ENCODE measurements at regions not wholly inside any gene's neighbourhood (a gene's known extent, or its start where the extent isn't known, plus 50 kb on each side); places are given as distances from the start of the nearest gene placed in this dataset.
"Not testable (repeated sequence)": the region's sequence is repeated elsewhere in the genome, so short reads cannot be mapped to it uniquely, and the experiment has no call there.

GRCh38 chr13:66152596-66152995 is 1077.5 kb downstream of the PCDH9 start:
- DNase-seq: no peak

- DNase-seq: not testable (repeated sequence)
Observed at GRCh38 chr13:66144357-66144756, 1085.8 kb downstream of the PCDH9 start.

- DNase-seq: no peak
Observed at GRCh38 chr13:66139701-66140100, 1090.4 kb downstream of the PCDH9 start.

GRCh38 chr13:66139250-66139649 is 1090.9 kb downstream of the PCDH9 start:
- no peak for DNase-seq

GRCh38 chr13:66138172-66138811 is 1091.8 kb downstream of the PCDH9 start:
- DNase-seq: no peak

GRCh38 chr13:66137384-66137783 is 1092.8 kb downstream of the PCDH9 start:
- no peak for DNase-seq

GRCh38 chr13:66128692-66129269 is 1101.4 kb downstream of the PCDH9 start:
- no peak for DNase-seq

- DNase-seq: no peak
Observed at GRCh38 chr13:66128201-66128600, 1101.9 kb downstream of the PCDH9 start.

- no peak for DNase-seq
Observed at GRCh38 chr13:66117563-66117962, 1112.6 kb downstream of the PCDH9 start.

GRCh38 chr13:66113882-66114526 is 1116.1 kb downstream of the PCDH9 start:
- no peak for DNase-seq

- no peak for DNase-seq
Observed at GRCh38 chr13:66111628-66112027, 1118.5 kb downstream of the PCDH9 start.

- no peak for DNase-seq
Observed at GRCh38 chr13:66106246-66106645, 1123.9 kb downstream of the PCDH9 start.

GRCh38 chr13:66102864-66103263 is 1127.3 kb downstream of the PCDH9 start:
- no peak for DNase-seq

GRCh38 chr13:66099825-66100224 is 1130.3 kb downstream of the PCDH9 start:
- peak; percentile 24 for DNase-seq

- DNase-seq: no peak
Observed at GRCh38 chr13:66098931-66099628, 1131.1 kb downstream of the PCDH9 start.

- DNase-seq: no peak
Observed at GRCh38 chr13:66089711-66090110, 1140.4 kb downstream of the PCDH9 start.

GRCh38 chr13:66087269-66087710 is 1142.8 kb downstream of the PCDH9 start:
- DNase-seq: no peak

GRCh38 chr13:66077132-66077689 is 1152.9 kb downstream of the PCDH9 start:
- no peak for DNase-seq

- no peak for DNase-seq
Observed at GRCh38 chr13:66076417-66076816, 1153.7 kb downstream of the PCDH9 start.

- DNase-seq: peak; percentile 57
Observed at GRCh38 chr13:66074018-66074615, 1156.0 kb downstream of the PCDH9 start.

GRCh38 chr13:66072097-66072496 is 1158.0 kb downstream of the PCDH9 start:
- peak; percentile 57 for DNase-seq

- peak; percentile 62 for DNase-seq
Observed at GRCh38 chr13:66071608-66072007, 1158.5 kb downstream of the PCDH9 start.

- DNase-seq: no peak
Observed at GRCh38 chr13:66071029-66071428, 1159.1 kb downstream of the PCDH9 start.
